Upper lobe of left lung (tissue), 4 donors: ENCODE measurements at regions not wholly inside any gene's neighbourhood (a gene's known extent, or its start where the extent isn't known, plus 50 kb on each side); places are given as distances from the start of the nearest gene placed in this dataset.

Source experiments
- POLR2A ChIP-seq, 4 donors: fragments of 450-650 bp; IDR thresholded peaks; one replicate each; pipeline ENCODE4 v1.5.1; 2016 to 2017; ENCODE audit warnings: antibody characterized with exemption in 4 of 4, mild to moderate bottlenecking in 2 of 4
- POLR2AphosphoS5 ChIP-seq, 2 donors: sonication (generic); formaldehyde crosslinking; IDR thresholded peaks; one replicate each; pipeline ENCODE4 v1.5.1; 2017; ENCODE audit warnings: antibody characterized with exemption in 2 of 2
- TF ChIP-seq, protein P1 (sequence below), 6 experiments: fragments of 450-650 bp in 4 of 6; fragments of 200-600 bp in 2 of 6; sonication (generic) in 2 of 6; IDR thresholded peaks; one replicate each; pipeline ENCODE4 v1.5.1; 2016 to 2019; ENCODE audit warnings: antibody characterized with exemption in 6 of 6

- no peak for TF ChIP-seq POLR2A (IDR thresholded peaks at IDR 0.05)
- TF ChIP-seq POLR2AphosphoS5 (IDR thresholded peaks at IDR 0.05) = no peak
- TF ChIP-seq, protein P1, sequence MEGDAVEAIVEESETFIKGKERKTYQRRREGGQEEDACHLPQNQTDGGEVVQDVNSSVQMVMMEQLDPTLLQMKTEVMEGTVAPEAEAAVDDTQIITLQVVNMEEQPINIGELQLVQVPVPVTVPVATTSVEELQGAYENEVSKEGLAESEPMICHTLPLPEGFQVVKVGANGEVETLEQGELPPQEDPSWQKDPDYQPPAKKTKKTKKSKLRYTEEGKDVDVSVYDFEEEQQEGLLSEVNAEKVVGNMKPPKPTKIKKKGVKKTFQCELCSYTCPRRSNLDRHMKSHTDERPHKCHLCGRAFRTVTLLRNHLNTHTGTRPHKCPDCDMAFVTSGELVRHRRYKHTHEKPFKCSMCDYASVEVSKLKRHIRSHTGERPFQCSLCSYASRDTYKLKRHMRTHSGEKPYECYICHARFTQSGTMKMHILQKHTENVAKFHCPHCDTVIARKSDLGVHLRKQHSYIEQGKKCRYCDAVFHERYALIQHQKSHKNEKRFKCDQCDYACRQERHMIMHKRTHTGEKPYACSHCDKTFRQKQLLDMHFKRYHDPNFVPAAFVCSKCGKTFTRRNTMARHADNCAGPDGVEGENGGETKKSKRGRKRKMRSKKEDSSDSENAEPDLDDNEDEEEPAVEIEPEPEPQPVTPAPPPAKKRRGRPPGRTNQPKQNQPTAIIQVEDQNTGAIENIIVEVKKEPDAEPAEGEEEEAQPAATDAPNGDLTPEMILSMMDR (IDR thresholded peaks at IDR 0.05) = no peak
These were observed 75.1 kb upstream of the LDAH start for GRCh38 chr2:20897874-20898453.
